GM12873 (cell line): ENCODE measurements at regions not wholly inside any gene's neighbourhood (a gene's known extent, or its start where the extent isn't known, plus 50 kb on each side); places are given as distances from the start of the nearest gene placed in this dataset.

Experiments
- TF ChIP-seq, protein P1 (sequence below): IDR thresholded peaks from 2 replicates; pipeline ENCODE4 v1.5.1; 2012; ENCODE audit warnings: low read depth, mild to moderate bottlenecking, moderate library complexity, low read length, control low read depth; ENCODE audit not compliant: insufficient read depth; ENCODE audit errors: missing control alignments

- TF ChIP-seq, protein P1, sequence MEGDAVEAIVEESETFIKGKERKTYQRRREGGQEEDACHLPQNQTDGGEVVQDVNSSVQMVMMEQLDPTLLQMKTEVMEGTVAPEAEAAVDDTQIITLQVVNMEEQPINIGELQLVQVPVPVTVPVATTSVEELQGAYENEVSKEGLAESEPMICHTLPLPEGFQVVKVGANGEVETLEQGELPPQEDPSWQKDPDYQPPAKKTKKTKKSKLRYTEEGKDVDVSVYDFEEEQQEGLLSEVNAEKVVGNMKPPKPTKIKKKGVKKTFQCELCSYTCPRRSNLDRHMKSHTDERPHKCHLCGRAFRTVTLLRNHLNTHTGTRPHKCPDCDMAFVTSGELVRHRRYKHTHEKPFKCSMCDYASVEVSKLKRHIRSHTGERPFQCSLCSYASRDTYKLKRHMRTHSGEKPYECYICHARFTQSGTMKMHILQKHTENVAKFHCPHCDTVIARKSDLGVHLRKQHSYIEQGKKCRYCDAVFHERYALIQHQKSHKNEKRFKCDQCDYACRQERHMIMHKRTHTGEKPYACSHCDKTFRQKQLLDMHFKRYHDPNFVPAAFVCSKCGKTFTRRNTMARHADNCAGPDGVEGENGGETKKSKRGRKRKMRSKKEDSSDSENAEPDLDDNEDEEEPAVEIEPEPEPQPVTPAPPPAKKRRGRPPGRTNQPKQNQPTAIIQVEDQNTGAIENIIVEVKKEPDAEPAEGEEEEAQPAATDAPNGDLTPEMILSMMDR, result no peak
These were observed 215.9 kb downstream of the BTBD3 start for GRCh38 chr20:12133553-12133952.

GRCh38 chr20:12152996-12153395 is 235.3 kb downstream of the BTBD3 start:
- TF ChIP-seq, protein P1, result no peak

DNA sequence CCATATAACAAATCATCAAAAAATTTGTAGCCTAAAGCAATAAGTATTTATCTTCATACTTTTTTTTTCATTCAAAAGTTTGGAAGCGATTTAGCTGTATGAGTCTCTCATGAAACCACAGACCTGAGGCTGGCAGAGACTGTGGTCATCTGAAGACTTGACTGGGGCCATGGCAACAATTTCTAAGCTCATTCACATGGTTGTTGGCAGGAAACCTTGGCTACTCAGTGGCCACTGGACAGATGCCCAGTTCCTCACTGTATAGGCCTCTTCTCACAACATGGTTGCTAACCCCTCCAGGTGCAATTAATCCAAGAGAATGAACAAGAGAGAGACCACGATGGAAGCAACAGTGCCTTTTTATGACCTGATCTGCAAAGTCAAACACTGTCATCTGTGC is 235.9 kb downstream of the BTBD3 start:
- TF ChIP-seq, protein P1, result no peak

DNA sequence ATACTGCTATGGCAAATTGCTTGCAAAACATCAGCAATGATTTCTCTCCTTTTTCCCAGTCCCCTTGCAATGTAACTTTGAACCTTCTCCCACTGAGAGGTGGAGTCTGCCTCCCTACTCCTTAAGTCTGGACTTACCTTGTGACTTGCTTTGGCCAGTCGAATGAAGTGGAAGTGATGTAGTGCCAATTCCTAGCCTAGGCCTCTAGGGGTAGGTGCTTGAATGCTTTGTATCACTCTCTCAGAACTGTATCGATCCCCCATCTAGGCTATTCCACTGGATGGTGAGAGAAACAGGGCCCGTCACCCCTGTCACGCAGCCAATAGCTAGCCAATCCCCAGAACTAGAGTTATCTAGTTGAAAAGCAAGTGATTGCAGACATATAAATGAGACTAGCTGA is 238.6 kb downstream of the BTBD3 start:
- TF ChIP-seq, protein P1, result no peak

- TF ChIP-seq, protein P1, result no peak
These were observed 241.6 kb downstream of the BTBD3 start for GRCh38 chr20:12159261-12159660.

- TF ChIP-seq, protein P1, result no peak
These were observed 244.0 kb downstream of the BTBD3 start for GRCh38 chr20:12161734-12162133.

- TF ChIP-seq, protein P1, result no peak
These were observed 248.5 kb downstream of the BTBD3 start for GRCh38 chr20:12166053-12166717.
